HepG2 (cell line): ENCODE measurements at regions not wholly inside any gene's neighbourhood (a gene's known extent, or its start where the extent isn't known, plus 50 kb on each side); places are given as distances from the start of the nearest gene placed in this dataset.

Experiments used
- PHF20 ChIP-seq: sonication (generic); formaldehyde crosslinking; IDR thresholded peaks from 2 replicates; pipeline ENCODE4 v1.5.0; 2020; ENCODE audit warnings: mild to moderate bottlenecking, missing genetic modification reagents
- ZNF329 ChIP-seq: sonication (generic); formaldehyde crosslinking; IDR thresholded peaks from 2 replicates; pipeline ENCODE4 v1.9.0; 2021; ENCODE audit warnings: low read depth, mild to moderate bottlenecking, missing genetic modification reagents

DNA sequence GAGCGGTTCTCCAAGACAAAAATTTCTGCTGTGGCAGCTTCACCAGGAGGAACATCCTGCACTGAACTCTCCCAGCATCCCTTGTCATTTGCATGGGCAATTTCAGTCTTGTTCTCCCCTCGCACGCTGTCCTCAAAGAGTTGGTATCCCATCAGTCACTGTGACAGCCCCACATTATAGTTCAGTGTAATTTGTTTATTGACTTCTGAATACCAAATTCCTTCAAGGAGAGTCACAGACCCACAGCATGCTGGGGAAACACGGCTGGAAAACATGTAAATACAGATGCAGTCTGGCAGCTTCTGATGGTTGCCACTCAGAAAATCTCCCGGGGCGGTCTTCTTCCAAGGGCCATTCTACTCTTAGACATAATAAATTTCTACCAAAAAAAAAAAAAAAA is 151.0 kb upstream of the NEBL start:
- no peak for TF ChIP-seq PHF20 (CRISPR knock-in tag)
- TF ChIP-seq ZNF329, result no peak
